T-helper 1 cell treated with Interleukin-12 subunit alpha and Interleukin-12 subunit beta and Interleukin-4 antibody, amounts not matched to agents 30 μg/mL and 1 μg/mL, for 36 hours (primary cell): ENCODE measurements at regions not wholly inside any gene's neighbourhood (a gene's known extent, or its start where the extent isn't known, plus 50 kb on each side); places are given as distances from the start of the nearest gene placed in this dataset.
"Not testable (repeated sequence)": the region's sequence is repeated elsewhere in the genome, so short reads cannot be mapped to it uniquely, and the experiment has no call there.

Experiments used
- H3K27ac Mint-ChIP-seq: one replicate; pipeline ENCODE4 v1.8.0; 2021; ENCODE audit warnings: mild to moderate bottlenecking, mixed read lengths
- H3K27me3 Mint-ChIP-seq: one replicate; pipeline ENCODE4 v1.8.0; 2021; ENCODE audit warnings: low read depth, mixed read lengths
- H3K36me3 Mint-ChIP-seq: one replicate; pipeline ENCODE4 v1.8.0; 2021; ENCODE audit warnings: low read depth, mixed read lengths
- H3K4me1 Mint-ChIP-seq: one replicate; pipeline ENCODE4 v1.8.0; 2021; ENCODE audit warnings: low read depth, mixed read lengths
- H3K4me3 Mint-ChIP-seq: one replicate; pipeline ENCODE4 v1.8.0; 2021; ENCODE audit warnings: mild to moderate bottlenecking, moderate library complexity, mixed read lengths
- H3K9me3 Mint-ChIP-seq: one replicate; pipeline ENCODE4 v1.8.0; 2021; ENCODE audit warnings: mixed read lengths

DNA sequence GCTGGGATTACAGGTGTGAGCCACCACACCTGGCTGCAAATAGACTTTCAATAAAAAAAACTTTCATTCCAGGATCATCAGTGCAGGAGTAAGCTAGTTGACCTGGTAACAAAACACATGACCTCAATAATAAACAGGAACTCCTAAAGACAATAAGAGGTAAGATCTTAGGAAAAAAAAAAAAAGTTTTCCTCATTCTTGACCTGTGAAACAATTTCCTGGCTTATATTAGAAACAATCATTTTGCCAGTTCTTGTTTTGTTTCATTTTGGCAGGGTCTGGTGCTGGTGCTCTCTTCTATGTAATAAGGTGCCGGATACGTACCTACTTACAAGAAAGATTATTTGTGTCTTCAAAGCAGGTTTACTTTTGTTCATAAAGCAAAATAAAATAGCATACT lies 90.6 kb upstream of the AMN1 start:
- Mint-ChIP-seq H3K4me1 (no peaks in the 10 kb centered on the region), H3K27me3 (no peaks in the 10 kb centered on the region), H3K4me3 (no peak overlapping the region), H3K36me3 (peaks cover 5% of the 10 kb centered on the region), H3K27ac (no peak overlapping the region), H3K9me3 (peaks cover 19% of the 10 kb centered on the region)

DNA sequence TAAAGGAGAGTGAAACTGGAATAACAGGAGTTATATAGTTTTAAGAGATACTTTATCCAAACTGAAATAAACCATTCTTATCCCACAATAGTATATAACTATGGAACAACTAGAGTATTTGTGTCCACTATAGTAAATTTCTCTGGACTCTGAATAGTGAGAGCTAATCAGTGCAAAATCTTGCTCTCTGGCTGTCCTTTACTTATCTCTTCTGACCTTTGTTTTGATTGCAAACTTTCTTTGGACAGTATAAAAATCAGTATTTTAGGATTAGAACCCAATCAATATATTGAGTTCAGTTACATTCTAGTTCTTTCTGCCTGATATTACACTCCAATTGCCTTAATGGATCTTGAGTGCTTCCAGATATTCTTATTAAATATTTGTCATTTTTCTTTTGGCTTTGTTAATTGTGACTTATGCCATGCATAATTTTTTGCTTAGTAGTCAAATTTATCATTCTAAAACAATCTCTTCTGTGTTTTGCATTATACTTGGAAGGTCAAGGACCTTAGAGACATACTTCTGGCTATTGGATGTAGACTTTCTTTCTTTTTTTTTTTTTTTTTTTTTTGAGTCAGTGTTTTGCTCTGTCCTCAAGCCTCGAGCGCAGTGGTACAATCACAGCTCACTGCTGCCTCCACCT lies 89.9 kb upstream of the AMN1 start:
- Mint-ChIP-seq H3K4me1 (no peaks in the 10 kb centered on the region), H3K4me3 (no peak overlapping the region), H3K27ac (no peak overlapping the region), H3K36me3 (peaks cover 2% of the 10 kb centered on the region), H3K9me3 (peaks cover 12% of the 10 kb centered on the region), H3K27me3 (no peaks in the 10 kb centered on the region)

DNA sequence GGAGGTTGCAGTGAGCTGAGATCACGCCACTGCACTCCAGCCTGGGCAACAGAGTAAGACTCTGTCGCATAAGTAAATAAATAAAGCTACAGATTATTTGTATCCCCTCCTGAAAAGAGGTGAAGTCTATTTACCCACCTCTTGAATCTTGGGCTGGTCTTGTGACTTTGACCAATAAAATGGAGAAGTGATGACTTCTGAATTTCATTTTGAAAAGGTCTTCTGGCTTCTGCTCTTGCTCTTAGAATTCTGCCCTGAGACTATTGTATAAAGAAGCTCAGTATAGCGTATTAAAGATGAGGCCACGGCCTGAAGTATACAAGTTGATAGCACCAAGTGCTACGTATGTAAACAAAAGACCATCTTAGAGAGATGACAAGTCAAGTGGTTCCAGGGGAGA lies 88.3 kb upstream of the AMN1 start:
- Mint-ChIP-seq H3K36me3 (peaks cover 3% of the 10 kb centered on the region), H3K4me1 (peaks cover 6% of the 10 kb centered on the region), H3K27ac (no peak overlapping the region), H3K9me3 (peaks cover 3% of the 10 kb centered on the region), H3K27me3 (no peaks in the 10 kb centered on the region), H3K4me3 (no peak overlapping the region)

GRCh38 chr12:31815096-31815495 lies 86.3 kb upstream of the AMN1 start:
- Mint-ChIP-seq H3K4me3 (no peak overlapping the region), H3K36me3 (peaks cover 3% of the 10 kb centered on the region), H3K4me1 (peaks cover 11% of the 10 kb centered on the region), H3K9me3 (peaks cover 3% of the 10 kb centered on the region), H3K27me3 (no peaks in the 10 kb centered on the region), H3K27ac (no peak overlapping the region)

- no peaks in the 10 kb centered on the region for H3K27me3 Mint-ChIP-seq
Measured at GRCh38 chr12:31813305-31813704, 84.5 kb upstream of the AMN1 start.

DNA sequence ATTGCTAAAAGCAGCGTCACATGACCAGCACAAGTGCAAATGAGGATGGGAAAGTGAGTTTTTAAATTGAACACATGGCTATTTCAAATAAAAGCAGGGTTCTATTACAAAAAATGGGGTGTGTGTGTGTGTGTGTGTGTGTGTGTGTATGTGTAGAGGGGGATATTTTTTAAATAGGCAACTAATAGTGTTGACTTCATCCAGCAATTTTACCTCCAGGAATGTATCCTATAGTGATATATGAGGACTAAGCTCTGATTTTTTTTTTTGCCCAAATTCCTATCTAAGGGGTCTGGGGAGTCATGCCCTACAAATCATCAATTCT lies 78.9 kb upstream of the AMN1 start:
- Mint-ChIP-seq H3K36me3 (peaks cover 4% of the 10 kb centered on the region), H3K27me3 (no peaks in the 10 kb centered on the region), H3K9me3 (peaks cover 6% of the 10 kb centered on the region), H3K4me1 (peaks cover 42% of the 10 kb centered on the region), H3K27ac (peak overlapping the region; percentile 33), H3K4me3 (no peak overlapping the region)

More at GRCh38 chr12:31813305-31813704, 84.5 kb upstream of the AMN1 start:
- H3K4me3 Mint-ChIP-seq: no peak overlapping the region
- H3K36me3 Mint-ChIP-seq: peaks cover 5% of the 10 kb centered on the region
- H3K9me3 Mint-ChIP-seq: peaks cover 4% of the 10 kb centered on the region
- no peak overlapping the region for H3K27ac Mint-ChIP-seq
- H3K4me1 Mint-ChIP-seq: peaks cover 15% of the 10 kb centered on the region

GRCh38 chr12:31807081-31807772 lies 78.4 kb upstream of the AMN1 start:
- Mint-ChIP-seq H3K27ac (peak overlapping the region; percentile 47), H3K4me1 (peaks cover 42% of the 10 kb centered on the region)
- H3K9me3 Mint-ChIP-seq, H3K4me3 Mint-ChIP-seq, H3K36me3 Mint-ChIP-seq, H3K27me3 Mint-ChIP-seq: not testable (repeated sequence)

DNA sequence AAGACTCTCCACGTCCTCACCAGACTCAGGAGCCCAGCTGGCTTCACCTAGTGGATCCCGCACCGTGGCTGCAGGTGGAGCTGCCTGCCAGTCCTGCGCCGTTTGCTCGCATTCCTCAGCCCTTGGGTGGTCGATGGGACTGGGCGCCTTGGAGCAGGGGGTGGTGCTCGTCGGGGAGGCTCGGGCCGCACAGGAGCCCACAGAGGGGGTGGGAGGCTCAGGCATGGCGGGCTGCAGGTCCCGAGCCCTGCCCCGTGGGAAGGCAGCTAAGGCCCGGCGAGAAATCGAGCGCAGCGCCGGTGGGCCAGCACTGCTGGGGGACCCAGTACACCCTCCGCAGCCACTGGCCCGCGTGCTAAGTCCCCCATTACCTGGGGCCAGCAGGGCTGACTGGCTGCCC lies 76.9 kb upstream of the AMN1 start:
- H3K9me3 Mint-ChIP-seq, H3K4me3 Mint-ChIP-seq, H3K36me3 Mint-ChIP-seq, H3K27me3 Mint-ChIP-seq, H3K27ac Mint-ChIP-seq: not testable (repeated sequence)
- peaks cover 40% of the 10 kb centered on the region for H3K4me1 Mint-ChIP-seq

- not testable (repeated sequence) for H3K4me3 Mint-ChIP-seq, H3K36me3 Mint-ChIP-seq, H3K27me3 Mint-ChIP-seq, H3K9me3 Mint-ChIP-seq
- H3K4me1 Mint-ChIP-seq: peaks cover 40% of the 10 kb centered on the region
- H3K27ac Mint-ChIP-seq: peak overlapping the region; percentile 63
Measured at GRCh38 chr12:31804707-31805106, 75.9 kb upstream of the AMN1 start.

DNA sequence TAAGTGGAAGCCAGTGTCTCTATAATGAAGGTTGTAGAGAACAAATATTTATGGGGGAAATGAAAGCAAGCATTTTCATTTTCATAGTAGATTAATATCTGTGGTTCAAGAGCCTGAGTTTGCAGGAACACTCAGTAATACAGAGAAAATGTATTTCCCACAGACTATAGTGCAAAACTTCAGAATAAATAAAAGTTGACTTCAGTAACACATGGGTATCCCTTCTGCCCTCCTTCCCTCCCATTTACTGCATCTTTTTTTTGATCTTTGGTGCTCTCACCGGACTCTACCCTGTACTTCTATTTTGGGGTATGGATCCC lies 75.3 kb upstream of the AMN1 start:
- peaks cover 38% of the 10 kb centered on the region for H3K4me1 Mint-ChIP-seq
- H3K36me3 Mint-ChIP-seq: peaks cover 6% of the 10 kb centered on the region
- H3K4me3 Mint-ChIP-seq: peak overlapping the region; percentile 48
- H3K9me3 Mint-ChIP-seq: peaks cover 6% of the 10 kb centered on the region
- no peaks in the 10 kb centered on the region for H3K27me3 Mint-ChIP-seq
- peak overlapping the region; percentile 42 for H3K27ac Mint-ChIP-seq

- peaks cover 38% of the 10 kb centered on the region for H3K4me1 Mint-ChIP-seq
- no peak overlapping the region for H3K4me3 Mint-ChIP-seq
- peak overlapping the region; percentile 18 for H3K27ac Mint-ChIP-seq
- H3K36me3 Mint-ChIP-seq: peaks cover 6% of the 10 kb centered on the region
- peaks cover 6% of the 10 kb centered on the region for H3K9me3 Mint-ChIP-seq
- H3K27me3 Mint-ChIP-seq: no peaks in the 10 kb centered on the region
Measured at GRCh38 chr12:31803306-31804184, 74.7 kb upstream of the AMN1 start.

GRCh38 chr12:31801872-31802271 lies 73.1 kb upstream of the AMN1 start:
- Mint-ChIP-seq H3K36me3 (peaks cover 8% of the 10 kb centered on the region), H3K9me3 (peaks cover 9% of the 10 kb centered on the region), H3K4me3 (no peak overlapping the region), H3K27me3 (no peaks in the 10 kb centered on the region), H3K27ac (no peak overlapping the region), H3K4me1 (peaks cover 33% of the 10 kb centered on the region)

GRCh38 chr12:31797230-31797872 lies 68.5 kb upstream of the AMN1 start:
- H3K27ac Mint-ChIP-seq: peak overlapping the region; percentile 34
- no peak overlapping the region for H3K4me3 Mint-ChIP-seq
- H3K4me1 Mint-ChIP-seq: peaks cover 18% of the 10 kb centered on the region
- peaks cover 6% of the 10 kb centered on the region for H3K36me3 Mint-ChIP-seq
- H3K27me3 Mint-ChIP-seq: no peaks in the 10 kb centered on the region
- H3K9me3 Mint-ChIP-seq: peaks cover 11% of the 10 kb centered on the region

GRCh38 chr12:31796270-31796951 lies 67.6 kb upstream of the AMN1 start:
- Mint-ChIP-seq H3K36me3 (peaks cover 2% of the 10 kb centered on the region), H3K27ac (no peak overlapping the region), H3K4me1 (peaks cover 14% of the 10 kb centered on the region), H3K4me3 (no peak overlapping the region), H3K27me3 (no peaks in the 10 kb centered on the region), H3K9me3 (peaks cover 8% of the 10 kb centered on the region)
